ENCODE measurements at regions not wholly inside any gene's neighbourhood (a gene's known extent, or its start where the extent isn't known, plus 50 kb on each side); places are given as distances from the start of the nearest gene placed in this dataset.

DNA sequence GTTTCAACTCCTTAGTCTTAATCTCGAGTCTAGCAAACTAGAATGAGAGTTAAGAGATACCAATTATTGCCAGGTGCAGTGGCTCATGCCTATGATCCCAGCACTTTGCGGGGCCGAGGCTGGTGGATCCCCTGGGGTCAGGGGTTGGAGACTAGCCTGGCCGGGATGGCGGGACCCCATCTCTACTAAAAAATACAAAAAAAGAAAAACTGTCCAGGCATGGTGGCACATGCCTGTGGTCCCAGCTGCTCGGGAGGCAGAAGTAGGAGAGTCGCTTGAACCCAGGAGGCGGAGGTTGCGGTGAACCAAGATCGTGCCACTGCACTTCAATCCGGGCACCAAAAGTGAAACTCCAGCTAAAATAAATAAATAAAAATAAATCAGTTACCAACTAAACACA, 1119.5 kb upstream of the ATXN8OS start:
- TF ChIP-seq CTCF (IDR thresholded peaks at IDR 0.05) (no peak), POLR2AphosphoS5 (IDR thresholded peaks at IDR 0.05) (no peak), POLR2A (IDR thresholded peaks at IDR 0.05) (no peak)
